Gastroesophageal sphincter (tissue), 3 donors: ENCODE measurements at regions not wholly inside any gene's neighbourhood (a gene's known extent, or its start where the extent isn't known, plus 50 kb on each side); places are given as distances from the start of the nearest gene placed in this dataset.

ENCODE experiments used
- EP300 ChIP-seq: sonication (generic); formaldehyde crosslinking; IDR thresholded peaks from one replicate; pipeline ENCODE4 v1.6.1; 2017; ENCODE audit warnings: antibody characterized with exemption, mild to moderate bottlenecking
- POLR2A ChIP-seq, 2 donors: fragments of 450-650 bp; IDR thresholded peaks; one replicate each; pipeline ENCODE4 v1.6.1; 2017; ENCODE audit warnings: antibody characterized with exemption in 2 of 2, mild to moderate bottlenecking in 2 of 2, moderate library complexity in 1 of 2
- POLR2AphosphoS5 ChIP-seq: sonication (generic); formaldehyde crosslinking; IDR thresholded peaks from one replicate; pipeline ENCODE4 v1.6.1; 2017; ENCODE audit warnings: antibody characterized with exemption
- TF ChIP-seq, protein P1 (sequence below), 4 experiments: fragments of 200-600 bp in 2 of 4; fragments of 450-650 bp in 2 of 4; sonication (generic) in 1 of 4; IDR thresholded peaks; one replicate each; pipeline ENCODE4 v1.5.1; 2017 to 2019; ENCODE audit warnings: antibody characterized with exemption in 4 of 4, mild to moderate bottlenecking in 2 of 4, moderate library complexity in 2 of 4

DNA sequence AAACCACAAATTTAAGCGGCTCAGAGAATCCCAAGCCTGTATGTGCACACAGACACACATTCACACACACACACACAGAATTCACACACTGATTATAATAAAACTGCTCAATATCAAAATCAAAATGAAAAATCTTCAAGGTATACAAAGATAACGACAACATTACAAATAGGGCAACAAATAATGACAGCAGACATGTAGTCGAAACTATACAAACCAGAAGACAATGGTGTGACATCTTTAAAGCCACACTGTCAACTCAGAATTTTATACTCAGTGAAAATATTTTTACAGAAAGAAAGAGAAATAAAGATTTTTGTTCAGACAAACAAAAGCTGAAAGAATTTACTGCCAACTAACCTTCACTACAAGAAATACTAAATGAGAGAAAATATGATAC is 333.4 kb downstream of the INSIG2 start:
- TF ChIP-seq, protein P1, sequence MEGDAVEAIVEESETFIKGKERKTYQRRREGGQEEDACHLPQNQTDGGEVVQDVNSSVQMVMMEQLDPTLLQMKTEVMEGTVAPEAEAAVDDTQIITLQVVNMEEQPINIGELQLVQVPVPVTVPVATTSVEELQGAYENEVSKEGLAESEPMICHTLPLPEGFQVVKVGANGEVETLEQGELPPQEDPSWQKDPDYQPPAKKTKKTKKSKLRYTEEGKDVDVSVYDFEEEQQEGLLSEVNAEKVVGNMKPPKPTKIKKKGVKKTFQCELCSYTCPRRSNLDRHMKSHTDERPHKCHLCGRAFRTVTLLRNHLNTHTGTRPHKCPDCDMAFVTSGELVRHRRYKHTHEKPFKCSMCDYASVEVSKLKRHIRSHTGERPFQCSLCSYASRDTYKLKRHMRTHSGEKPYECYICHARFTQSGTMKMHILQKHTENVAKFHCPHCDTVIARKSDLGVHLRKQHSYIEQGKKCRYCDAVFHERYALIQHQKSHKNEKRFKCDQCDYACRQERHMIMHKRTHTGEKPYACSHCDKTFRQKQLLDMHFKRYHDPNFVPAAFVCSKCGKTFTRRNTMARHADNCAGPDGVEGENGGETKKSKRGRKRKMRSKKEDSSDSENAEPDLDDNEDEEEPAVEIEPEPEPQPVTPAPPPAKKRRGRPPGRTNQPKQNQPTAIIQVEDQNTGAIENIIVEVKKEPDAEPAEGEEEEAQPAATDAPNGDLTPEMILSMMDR (IDR thresholded peaks at IDR 0.05), result no peak
- TF ChIP-seq POLR2AphosphoS5 (no peak), POLR2A (IDR thresholded peaks at IDR 0.05) (no peak), EP300 (no peak)
